ENCODE measurements at regions not wholly inside any gene's neighbourhood (a gene's known extent, or its start where the extent isn't known, plus 50 kb on each side); places are given as distances from the start of the nearest gene placed in this dataset.

- H3K9me3 ChIP-seq (replicated peaks): no peaks in the 10 kb centered on the region
- H3K36me3 ChIP-seq: no peaks in the 10 kb centered on the region
- DNase-seq: no peak
- peaks cover 22% of the 10 kb centered on the region for H3K4me1 ChIP-seq
- H3K27me3 ChIP-seq (ENCODE audit: low read depth): no peaks in the 10 kb centered on the region
- TF ChIP-seq CTCF (IDR thresholded peaks at IDR 0.05; ENCODE audit: borderline replicate concordance): no peak
- H3K4me3 ChIP-seq: no peak overlapping the region
- intact Hi-C loops (cut with micrococcal nuclease): no loop called here
- peak overlapping the region; percentile 56 for H3K27ac ChIP-seq (replicated peaks)
Observed at GRCh38 chr3:152620395-152620794, 214.5 kb upstream of the P2RY1 start.

- Histone ChIP-seq H3K36me3 (no peaks in the 10 kb centered on the region), H3K27ac (replicated peaks) (peak overlapping the region; percentile 56), H3K4me1 (peaks cover 22% of the 10 kb centered on the region), H3K27me3 (ENCODE audit: low read depth) (no peaks in the 10 kb centered on the region), H3K4me3 (no peak overlapping the region), H3K9me3 (replicated peaks) (no peaks in the 10 kb centered on the region)
- DNase-seq: no peak
- intact Hi-C loops (cut with micrococcal nuclease): no loop called here
- TF ChIP-seq CTCF (IDR thresholded peaks at IDR 0.05; ENCODE audit: borderline replicate concordance): no peak
Observed at GRCh38 chr3:152621006-152621868, 213.7 kb upstream of the P2RY1 start.

GRCh38 chr3:152621967-152622810, 212.7 kb upstream of the P2RY1 start:
- TF ChIP-seq CTCF (IDR thresholded peaks at IDR 0.05; ENCODE audit: borderline replicate concordance): no peak
- no peak overlapping the region for H3K4me3 ChIP-seq
- DNase-seq: no peak
- no peaks in the 10 kb centered on the region for H3K9me3 ChIP-seq (replicated peaks)
- intact Hi-C loops (cut with micrococcal nuclease): no loop called here
- peak overlapping the region; percentile 56 for H3K27ac ChIP-seq (replicated peaks)
- H3K27me3 ChIP-seq (ENCODE audit: low read depth): no peaks in the 10 kb centered on the region
- H3K4me1 ChIP-seq: peaks cover 22% of the 10 kb centered on the region
- no peaks in the 10 kb centered on the region for H3K36me3 ChIP-seq

DNA sequence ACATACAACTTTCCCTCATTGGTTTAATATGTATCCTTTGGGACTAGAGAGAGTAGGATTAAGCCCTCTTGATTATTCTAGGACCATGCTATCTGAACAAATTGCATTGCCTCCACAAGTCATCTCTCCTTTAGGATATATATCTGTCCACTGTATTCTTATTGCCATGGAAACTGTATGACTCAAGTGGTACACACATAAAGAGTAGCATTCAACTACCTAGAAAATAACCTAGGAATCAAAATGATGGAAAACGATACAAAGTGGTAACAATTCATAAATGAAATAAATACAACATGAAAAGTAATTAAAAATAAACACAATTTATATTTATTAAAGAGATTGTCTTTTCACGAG, 212.1 kb upstream of the P2RY1 start:
- H3K27ac ChIP-seq (replicated peaks): peak overlapping the region; percentile 56
- H3K9me3 ChIP-seq (replicated peaks): no peaks in the 10 kb centered on the region
- no peak overlapping the region for H3K4me3 ChIP-seq
- no peaks in the 10 kb centered on the region for H3K36me3 ChIP-seq
- DNase-seq: no peak
- H3K4me1 ChIP-seq: peaks cover 22% of the 10 kb centered on the region
- no peaks in the 10 kb centered on the region for H3K27me3 ChIP-seq (ENCODE audit: low read depth)
- TF ChIP-seq CTCF (IDR thresholded peaks at IDR 0.05; ENCODE audit: borderline replicate concordance): no peak
- intact Hi-C loops (cut with micrococcal nuclease): no loop called here

GRCh38 chr3:152623286-152623911, 211.5 kb upstream of the P2RY1 start:
- H3K4me3 ChIP-seq: no peak overlapping the region
- H3K27ac ChIP-seq (replicated peaks): peak overlapping the region; percentile 4
- no peaks in the 10 kb centered on the region for H3K9me3 ChIP-seq (replicated peaks)
- H3K36me3 ChIP-seq: no peaks in the 10 kb centered on the region
- intact Hi-C loops (cut with micrococcal nuclease): no loop called here
- no peaks in the 10 kb centered on the region for H3K27me3 ChIP-seq (ENCODE audit: low read depth)
- H3K4me1 ChIP-seq: peaks cover 22% of the 10 kb centered on the region
- no peak for DNase-seq
- TF ChIP-seq CTCF (IDR thresholded peaks at IDR 0.05; ENCODE audit: borderline replicate concordance): no peak

Measured in left ventricle myocardium inferior (tissue), 1 donor.